ENCODE measurements at regions not wholly inside any gene's neighbourhood (a gene's known extent, or its start where the extent isn't known, plus 50 kb on each side); places are given as distances from the start of the nearest gene placed in this dataset.

DNA sequence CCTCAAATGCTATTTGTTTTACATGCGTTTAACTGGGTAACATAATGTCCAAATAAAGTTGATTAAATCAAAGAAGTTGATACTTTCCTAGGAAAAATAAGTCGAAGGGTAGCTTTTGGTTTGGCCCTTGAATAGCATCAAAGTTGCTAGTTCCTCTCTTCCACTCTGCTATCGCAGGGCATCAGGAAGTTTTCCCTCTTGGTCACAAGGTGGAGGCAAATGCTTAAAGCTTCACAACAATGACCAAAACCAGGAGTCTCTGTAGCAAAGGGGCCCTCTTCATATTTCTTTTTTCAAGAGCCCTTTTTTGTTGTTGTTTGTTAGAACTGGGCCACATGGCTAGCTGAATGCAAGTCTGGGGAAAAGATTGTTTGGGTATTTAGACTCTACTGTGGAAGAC lies 668.4 kb downstream of the KCNT2 start:
- no peak for TF ChIP-seq ZFX (IDR thresholded peaks at IDR 0.05)
- no peak for TF ChIP-seq EZH2 (IDR thresholded peaks at IDR 0.05)
- TF ChIP-seq ELF1 (IDR thresholded peaks at IDR 0.05; ENCODE audit: borderline replicate concordance, low read depth): no peak
- TF ChIP-seq, protein P1, sequence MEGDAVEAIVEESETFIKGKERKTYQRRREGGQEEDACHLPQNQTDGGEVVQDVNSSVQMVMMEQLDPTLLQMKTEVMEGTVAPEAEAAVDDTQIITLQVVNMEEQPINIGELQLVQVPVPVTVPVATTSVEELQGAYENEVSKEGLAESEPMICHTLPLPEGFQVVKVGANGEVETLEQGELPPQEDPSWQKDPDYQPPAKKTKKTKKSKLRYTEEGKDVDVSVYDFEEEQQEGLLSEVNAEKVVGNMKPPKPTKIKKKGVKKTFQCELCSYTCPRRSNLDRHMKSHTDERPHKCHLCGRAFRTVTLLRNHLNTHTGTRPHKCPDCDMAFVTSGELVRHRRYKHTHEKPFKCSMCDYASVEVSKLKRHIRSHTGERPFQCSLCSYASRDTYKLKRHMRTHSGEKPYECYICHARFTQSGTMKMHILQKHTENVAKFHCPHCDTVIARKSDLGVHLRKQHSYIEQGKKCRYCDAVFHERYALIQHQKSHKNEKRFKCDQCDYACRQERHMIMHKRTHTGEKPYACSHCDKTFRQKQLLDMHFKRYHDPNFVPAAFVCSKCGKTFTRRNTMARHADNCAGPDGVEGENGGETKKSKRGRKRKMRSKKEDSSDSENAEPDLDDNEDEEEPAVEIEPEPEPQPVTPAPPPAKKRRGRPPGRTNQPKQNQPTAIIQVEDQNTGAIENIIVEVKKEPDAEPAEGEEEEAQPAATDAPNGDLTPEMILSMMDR (IDR thresholded peaks at IDR 0.05 in 2 of 3, conservative IDR thresholded peaks at IDR 0.05 in 1 of 3; ENCODE audit: borderline replicate concordance in 1 of 3, insufficient read depth in 1 of 3, low read depth in 2 of 3, low read length in 2 of 3): peak; percentile 10 to 29 (median 27); a peak in 2 of 6 replicates
- TF ChIP-seq POLR2A (IDR thresholded peaks at IDR 0.05; ENCODE audit: borderline replicate concordance, extremely low read depth, insufficient read depth, insufficient read length): no peak
- no peak for TF ChIP-seq EGR1 (IDR thresholded peaks at IDR 0.05; ENCODE audit: low read depth)
- TF ChIP-seq POLR2AphosphoS5 (IDR thresholded peaks at IDR 0.05; ENCODE audit: low read depth, low read length): no peak
- no peak for TF ChIP-seq REST (IDR thresholded peaks at IDR 0.05; ENCODE audit: low read depth)

Measured in HCT116 (cell line).